ENCODE measurements at regions not wholly inside any gene's neighbourhood (a gene's known extent, or its start where the extent isn't known, plus 50 kb on each side); places are given as distances from the start of the nearest gene placed in this dataset.
A peak's percentile ranks its signal among the peaks of the same experiment; 100 is the strongest.

DNA sequence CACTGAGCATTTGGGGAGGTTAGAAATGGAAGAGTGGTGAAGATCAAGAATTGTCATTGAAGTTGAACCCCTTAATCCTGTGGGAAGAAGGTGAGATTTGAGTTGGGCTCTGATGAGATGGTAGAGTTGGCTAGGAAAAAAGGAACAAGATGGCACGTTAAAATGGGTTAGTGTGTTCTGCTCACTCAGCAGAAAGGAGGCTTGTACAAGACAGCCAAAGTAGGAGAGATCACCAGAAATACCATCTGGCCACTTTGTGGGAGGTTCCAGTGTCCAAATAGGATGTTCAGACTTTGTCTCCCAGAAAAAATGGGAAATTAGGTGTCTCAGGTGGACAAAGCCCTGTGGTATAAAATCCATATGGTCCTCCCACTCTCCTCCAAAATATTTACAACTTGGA, 56.0 kb upstream of the SLC14A2 start:
- Histone ChIP-seq H3K4me2 (ENCODE audit: low read length) (no peak overlapping the region), H3K4me1 (ENCODE audit: control insufficient read depth, low read depth, low read length) (no peaks in the 10 kb centered on the region), H3K56ac (ENCODE audit: low read length) (no peak overlapping the region), H3K9ac (ENCODE audit: low read length) (no peak overlapping the region), H3K79me2 (ENCODE audit: control insufficient read depth, insufficient read depth, low read length) (no peaks in the 10 kb centered on the region), H4K5ac (ENCODE audit: low read length) (no peak overlapping the region), H3K23ac (ENCODE audit: low read length) (no peak overlapping the region), H4K8ac (ENCODE audit: low read depth, low read length) (no peak overlapping the region), H2AK5ac (ENCODE audit: low read length) (no peak overlapping the region), H3K4me3 (ENCODE audit: low read length) (no peak overlapping the region), H3K79me1 (ENCODE audit: low read length) (no peaks in the 10 kb centered on the region), H3K27ac (ENCODE audit: low read depth, low read length) (no peak overlapping the region), H2BK120ac (ENCODE audit: low read depth, low read length) (no peak overlapping the region), H3K18ac (ENCODE audit: low read length) (no peak overlapping the region), H3K36me3 (ENCODE audit: control insufficient read depth, insufficient read depth, low read length) (no peaks in the 10 kb centered on the region), H3K27me3 (ENCODE audit: insufficient read depth, low read length, poor library complexity) (no peaks in the 10 kb centered on the region), H3K4ac (ENCODE audit: low read depth, low read length) (no peak overlapping the region), H2BK5ac (ENCODE audit: low read length) (no peak overlapping the region), H2BK15ac (replicated peaks; ENCODE audit: low read depth) (no peak overlapping the region)
- no peak for DNase-seq
- no CpG with 5 or more reads among the region's 1 CpG for WGBS (ENCODE audit: extremely low coverage, insufficient coverage, low lambda C conversion rate)

DNA sequence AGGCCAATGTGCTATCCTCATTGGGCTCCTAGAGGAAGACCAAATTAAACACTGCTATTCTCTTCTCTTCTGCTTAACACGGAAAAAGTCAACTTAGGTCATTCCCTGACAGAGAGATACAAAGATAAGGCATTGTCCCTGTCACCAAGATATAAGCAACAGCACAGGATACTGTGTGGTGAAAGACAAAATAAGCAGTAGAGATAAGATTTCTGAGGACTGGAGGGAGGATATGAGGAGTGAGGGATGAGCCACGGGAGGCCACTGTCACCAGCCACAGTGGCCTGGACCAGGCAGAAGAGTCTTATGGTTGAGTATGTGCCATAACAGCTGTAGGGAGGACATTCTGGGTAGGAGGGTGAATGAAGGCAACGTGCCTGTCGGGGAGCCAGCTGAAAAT, 54.4 kb upstream of the SLC14A2 start:
- H2BK5ac ChIP-seq (ENCODE audit: low read length), result peak overlapping the region; percentile 38
- peak; percentile 55 for DNase-seq
- no peaks in the 10 kb centered on the region for H3K79me2 ChIP-seq (ENCODE audit: control insufficient read depth, insufficient read depth, low read length)
- H3K23ac ChIP-seq (ENCODE audit: low read length), result no peak overlapping the region
- no peak overlapping the region for H3K4me2 ChIP-seq (ENCODE audit: low read length)
- H3K56ac ChIP-seq (ENCODE audit: low read length), result peak overlapping the region; percentile 6
- no peak overlapping the region for H3K4ac ChIP-seq (ENCODE audit: low read depth, low read length)
- no peak overlapping the region for H4K5ac ChIP-seq (ENCODE audit: low read length)
- peak overlapping the region; percentile 65 for H3K27ac ChIP-seq (ENCODE audit: low read depth, low read length)
- no peaks in the 10 kb centered on the region for H3K27me3 ChIP-seq (ENCODE audit: insufficient read depth, low read length, poor library complexity)
- H2BK15ac ChIP-seq (replicated peaks; ENCODE audit: low read depth), result no peak overlapping the region
- H3K4me3 ChIP-seq (ENCODE audit: low read length), result no peak overlapping the region
- no peaks in the 10 kb centered on the region for H3K79me1 ChIP-seq (ENCODE audit: low read length)
- H3K9ac ChIP-seq (ENCODE audit: low read length), result no peak overlapping the region
- H2AK5ac ChIP-seq (ENCODE audit: low read length), result no peak overlapping the region
- no peak overlapping the region for H2BK120ac ChIP-seq (ENCODE audit: low read depth, low read length)
- no peak overlapping the region for H4K8ac ChIP-seq (ENCODE audit: low read depth, low read length)
- no CpG with 5 or more reads among the region's 4 CpGs for WGBS (ENCODE audit: extremely low coverage, insufficient coverage, low lambda C conversion rate)
- no peak overlapping the region for H3K18ac ChIP-seq (ENCODE audit: low read length)
- no peaks in the 10 kb centered on the region for H3K4me1 ChIP-seq (ENCODE audit: control insufficient read depth, low read depth, low read length)
- no peaks in the 10 kb centered on the region for H3K36me3 ChIP-seq (ENCODE audit: control insufficient read depth, insufficient read depth, low read length)

DNA sequence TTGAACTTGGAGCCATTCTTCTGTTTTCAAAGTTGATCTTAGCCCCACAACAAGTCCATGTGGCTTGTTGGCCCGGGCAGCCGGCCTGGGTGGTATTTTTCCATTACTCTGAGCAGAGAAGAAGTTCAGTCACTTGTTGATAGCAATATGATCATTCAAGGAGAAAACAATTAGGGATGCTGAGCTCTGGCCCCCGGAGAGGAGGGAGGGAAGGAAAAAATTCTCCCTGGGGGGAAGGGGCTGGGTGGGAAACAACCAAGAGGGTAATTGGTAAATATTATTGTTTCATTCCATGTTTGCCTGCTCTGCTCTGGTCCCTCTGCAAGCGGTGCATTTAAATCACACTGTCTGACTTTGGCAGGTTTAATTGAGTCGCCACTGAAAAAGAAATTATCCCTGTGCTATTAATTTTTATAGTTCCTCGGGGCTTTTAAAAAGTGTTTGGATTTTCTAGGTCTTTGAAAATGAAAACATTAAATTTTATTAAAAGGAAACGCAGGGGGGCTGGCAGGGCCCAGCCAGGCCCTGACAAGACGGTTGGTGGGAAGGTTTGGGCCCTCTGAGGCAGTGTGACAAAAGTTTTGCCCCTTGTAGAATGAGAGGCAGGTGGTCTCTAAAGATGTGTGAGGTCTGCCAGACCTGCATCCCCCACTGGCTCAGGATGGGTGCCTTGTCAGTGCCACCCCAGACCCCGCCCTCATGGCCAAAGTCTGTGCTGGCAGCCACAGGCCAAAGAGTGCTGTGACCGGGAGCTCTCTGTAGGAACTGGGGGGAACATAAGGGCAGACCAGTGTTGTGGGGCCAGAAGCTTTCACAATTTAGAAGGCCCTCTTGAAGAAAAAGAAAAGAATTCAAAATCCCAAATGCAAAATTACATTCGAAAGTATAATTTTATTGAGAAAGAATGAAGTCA, 52.5 kb upstream of the SLC14A2 start:
- no CpG with 5 or more reads among the region's 11 CpGs for WGBS (ENCODE audit: extremely low coverage, insufficient coverage, low lambda C conversion rate)
- no peak overlapping the region for H3K9ac ChIP-seq (ENCODE audit: low read length)

DNA sequence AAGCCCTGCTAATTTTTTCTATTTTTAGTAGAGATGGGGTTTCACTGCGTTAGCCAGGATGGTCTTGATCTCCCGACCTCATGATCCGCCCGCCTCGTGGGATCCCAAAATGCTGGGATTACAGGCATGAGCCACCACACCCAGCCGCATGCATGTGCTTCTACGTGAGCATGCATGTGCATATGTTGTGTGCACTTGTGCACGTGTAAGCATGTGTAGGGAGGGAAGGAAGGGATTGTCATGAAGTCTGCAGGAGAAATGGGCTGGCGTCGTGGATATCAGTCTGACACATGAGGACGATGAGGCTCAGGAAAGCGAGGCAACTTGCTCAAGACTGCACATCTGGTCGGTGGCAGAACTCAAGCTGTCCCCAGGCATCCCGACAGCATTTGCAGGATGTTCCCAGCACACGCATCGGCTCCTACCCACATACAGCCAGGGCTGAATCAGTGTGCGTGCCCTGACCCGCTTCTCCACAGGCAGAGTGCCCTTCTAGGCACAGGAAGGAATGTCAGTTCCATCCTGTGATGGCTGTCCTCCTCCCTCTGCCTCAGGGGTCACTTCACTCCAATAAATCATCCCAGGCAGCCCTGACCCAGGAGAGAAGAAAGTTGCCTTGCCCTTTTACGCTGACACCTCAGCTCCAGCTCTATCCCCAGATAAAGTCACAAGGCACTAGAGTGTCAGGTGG, 49.9 kb upstream of the SLC14A2 start:
- H3K4ac ChIP-seq (ENCODE audit: low read depth, low read length), result no peak overlapping the region
- no peak overlapping the region for H3K18ac ChIP-seq (ENCODE audit: low read length)
- no peak overlapping the region for H2BK5ac ChIP-seq (ENCODE audit: low read length)
- no peaks in the 10 kb centered on the region for H3K79me1 ChIP-seq (ENCODE audit: low read length)
- H2BK120ac ChIP-seq (ENCODE audit: low read depth, low read length), result no peak overlapping the region
- H3K79me2 ChIP-seq (ENCODE audit: control insufficient read depth, insufficient read depth, low read length), result no peaks in the 10 kb centered on the region
- no CpG with 5 or more reads among the region's 19 CpGs for WGBS (ENCODE audit: extremely low coverage, insufficient coverage, low lambda C conversion rate)
- no peak overlapping the region for H3K56ac ChIP-seq (ENCODE audit: low read length)
- H3K9ac ChIP-seq (ENCODE audit: low read length), result no peak overlapping the region
- H4K5ac ChIP-seq (ENCODE audit: low read length), result no peak overlapping the region
- H2AK5ac ChIP-seq (ENCODE audit: low read length), result peak overlapping the region; percentile 70
- no peaks in the 10 kb centered on the region for H3K27me3 ChIP-seq (ENCODE audit: insufficient read depth, low read length, poor library complexity)
- H3K27ac ChIP-seq (ENCODE audit: low read depth, low read length), result no peak overlapping the region
- H4K8ac ChIP-seq (ENCODE audit: low read depth, low read length), result no peak overlapping the region
- no peak for DNase-seq
- H3K36me3 ChIP-seq (ENCODE audit: control insufficient read depth, insufficient read depth, low read length), result no peaks in the 10 kb centered on the region
- no peak overlapping the region for H3K4me3 ChIP-seq (ENCODE audit: low read length)
- no peaks in the 10 kb centered on the region for H3K4me1 ChIP-seq (ENCODE audit: control insufficient read depth, low read depth, low read length)
- no peak overlapping the region for H3K23ac ChIP-seq (ENCODE audit: low read length)
- no peak overlapping the region for H2BK15ac ChIP-seq (replicated peaks; ENCODE audit: low read depth)
- no peak overlapping the region for H3K4me2 ChIP-seq (ENCODE audit: low read length)

More for the DNA sequence above, 52.5 kb upstream of the SLC14A2 start:
- no peaks in the 10 kb centered on the region for H3K4me1 ChIP-seq (ENCODE audit: control insufficient read depth, low read depth, low read length)
- no peaks in the 10 kb centered on the region for H3K36me3 ChIP-seq (ENCODE audit: control insufficient read depth, insufficient read depth, low read length)
- no peaks in the 10 kb centered on the region for H3K79me1 ChIP-seq (ENCODE audit: low read length)
- H3K23ac ChIP-seq (ENCODE audit: low read length), result no peak overlapping the region
- H3K27me3 ChIP-seq (ENCODE audit: insufficient read depth, low read length, poor library complexity), result no peaks in the 10 kb centered on the region
- no peak overlapping the region for H3K4me3 ChIP-seq (ENCODE audit: low read length)
- no peak overlapping the region for H2BK15ac ChIP-seq (replicated peaks; ENCODE audit: low read depth)
- H4K5ac ChIP-seq (ENCODE audit: low read length), result no peak overlapping the region
- H3K4me2 ChIP-seq (ENCODE audit: low read length), result no peak overlapping the region
- peak overlapping the region; percentile 8 for H3K27ac ChIP-seq (ENCODE audit: low read depth, low read length)
- no peak overlapping the region for H2BK5ac ChIP-seq (ENCODE audit: low read length)
- H4K8ac ChIP-seq (ENCODE audit: low read depth, low read length), result no peak overlapping the region
- H3K56ac ChIP-seq (ENCODE audit: low read length), result no peak overlapping the region
- H3K4ac ChIP-seq (ENCODE audit: low read depth, low read length), result no peak overlapping the region
- H3K18ac ChIP-seq (ENCODE audit: low read length), result peak overlapping the region; percentile 13
- no peak overlapping the region for H2AK5ac ChIP-seq (ENCODE audit: low read length)
- DNase-seq, result no peak
- peak overlapping the region; percentile 48 for H2BK120ac ChIP-seq (ENCODE audit: low read depth, low read length)
- no peaks in the 10 kb centered on the region for H3K79me2 ChIP-seq (ENCODE audit: control insufficient read depth, insufficient read depth, low read length)
